ENCODE measurements at regions not wholly inside any gene's neighbourhood (a gene's known extent, or its start where the extent isn't known, plus 50 kb on each side); places are given as distances from the start of the nearest gene placed in this dataset.

- no peak for TF ChIP-seq CTCF (conservative IDR thresholded peaks at IDR 0.05; ENCODE audit: low read length)
- TF ChIP-seq EZH2phosphoT487 (IDR thresholded peaks at IDR 0.05; ENCODE audit: borderline replicate concordance), result no peak
Observed at GRCh38 chr4:35463251-35463952, 780.9 kb downstream of the ARAP2 start.

All from Loucy (cell line).